ENCODE measurements at regions not wholly inside any gene's neighbourhood (a gene's known extent, or its start where the extent isn't known, plus 50 kb on each side); places are given as distances from the start of the nearest gene placed in this dataset.

DNA sequence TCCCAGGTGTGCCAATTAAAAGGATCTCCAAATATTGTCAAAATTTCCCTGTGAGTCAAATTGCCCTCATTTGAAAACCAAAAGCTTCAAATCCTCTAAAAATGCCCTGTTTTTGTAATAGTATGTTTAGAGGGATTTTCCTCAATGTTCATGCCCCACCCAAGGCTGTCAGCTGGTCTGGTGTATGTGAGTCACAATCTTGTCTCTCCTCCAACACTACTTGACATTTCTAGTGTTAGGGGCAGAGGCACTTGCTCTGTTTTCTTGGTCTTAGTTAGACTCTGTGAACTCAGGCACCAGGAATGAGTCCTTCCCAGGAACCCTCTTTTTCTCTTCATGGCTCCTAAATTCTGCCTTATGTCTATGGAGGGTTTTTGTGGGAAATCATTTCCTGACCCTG is 634.8 kb downstream of the KCNJ2 start:
- no peaks in the 10 kb centered on the region for H3K36me3 ChIP-seq (ENCODE audit: control insufficient read depth in 2 of 2, extremely low read depth in 1 of 2, insufficient read depth in 2 of 2, low read length in 2 of 2)
- FAIRE-seq (no peak), DNase-seq (ENCODE audit: low read depth, low spot score) (no peak)
- no peak overlapping the region for H3K4me3 ChIP-seq (replicated peaks in 1 of 3; ENCODE audit: insufficient read depth in 1 of 3, low read depth in 1 of 3, low read length in 3 of 3)
- H3K9me3 ChIP-seq (replicated peaks; ENCODE audit: control insufficient read depth, insufficient read depth, low read length), result no peaks in the 10 kb centered on the region
- H2AFZ ChIP-seq (ENCODE audit: low read depth, low read length), result no peak overlapping the region
- H4K20me1 ChIP-seq (replicated peaks; ENCODE audit: control insufficient read depth, extremely low read depth, insufficient read depth, low read length), result no peaks in the 10 kb centered on the region
- dilution Hi-C loops (cut with MboI; ENCODE audit: extremely low pct_ligation_motif_present, low sequenced_read_pairs), result no loop called here
- intact Hi-C loops (cut with micrococcal nuclease), result no loop called here
- H3K27ac ChIP-seq (ENCODE audit: insufficient read depth, low read depth, low read length), result no peak overlapping the region
- H3K4me2 ChIP-seq (ENCODE audit: insufficient read depth, low read length), result no peak overlapping the region
- TF ChIP-seq GATA2 (IDR thresholded peaks at IDR 0.05; ENCODE audit: insufficient read depth, insufficient read length, low read depth, low read length) (no peak), EZH2 (IDR thresholded peaks at IDR 0.05; ENCODE audit: borderline replicate concordance, low read depth, low read length, severe bottlenecking) (no peak), FOS (IDR thresholded peaks at IDR 0.05; ENCODE audit: borderline replicate concordance, insufficient read depth, low read length) (no peak)
- TF ChIP-seq, protein P1, sequence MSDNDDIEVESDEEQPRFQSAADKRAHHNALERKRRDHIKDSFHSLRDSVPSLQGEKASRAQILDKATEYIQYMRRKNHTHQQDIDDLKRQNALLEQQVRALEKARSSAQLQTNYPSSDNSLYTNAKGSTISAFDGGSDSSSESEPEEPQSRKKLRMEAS (IDR thresholded peaks at IDR 0.05; ENCODE audit: insufficient read depth, insufficient read length), result no peak
- no TSS peak for BruUV-seq (replicated peaks)
- ChIA-PET POLR2A (no interaction called here), CTCF (no interaction called here)
- H3K79me2 ChIP-seq (ENCODE audit: control insufficient read depth, insufficient read depth, low read length), result no peaks in the 10 kb centered on the region
- no peaks in the 10 kb centered on the region for H3K4me1 ChIP-seq (ENCODE audit: control insufficient read depth, extremely low read depth, insufficient read depth, low read length)
- no peak overlapping the region for H3K9ac ChIP-seq (replicated peaks; ENCODE audit: extremely low read depth, insufficient read depth, low read length)
- no peaks in the 10 kb centered on the region for H3K27me3 ChIP-seq (ENCODE audit: control insufficient read depth in 2 of 2, insufficient read depth in 2 of 2, low read length in 2 of 2)
- no peaks in the 10 kb centered on the region for H3K9me1 ChIP-seq (replicated peaks; ENCODE audit: control insufficient read depth, extremely low read depth, insufficient read depth, low read length)

GRCh38 chr17:70808596-70808995 is 639.3 kb downstream of the KCNJ2 start:
- H3K4me2 ChIP-seq (ENCODE audit: insufficient read depth, low read length), result no peak overlapping the region
- H3K4me1 ChIP-seq (ENCODE audit: control insufficient read depth, extremely low read depth, insufficient read depth, low read length), result no peaks in the 10 kb centered on the region
- intact Hi-C loops (cut with micrococcal nuclease), result no loop called here
- TF ChIP-seq MYC (IDR thresholded peaks at IDR 0.05; ENCODE audit: low read depth, low read length) (no peak), FOS (IDR thresholded peaks at IDR 0.05; ENCODE audit: borderline replicate concordance, insufficient read depth, low read length) (no peak), JUN (IDR thresholded peaks at IDR 0.05; ENCODE audit: borderline replicate concordance, insufficient read depth, insufficient read length, low read depth) (no peak), POLR2AphosphoS5 (IDR thresholded peaks at IDR 0.05; ENCODE audit: insufficient read depth, low read depth, low read length) (no peak), GATA2 (IDR thresholded peaks at IDR 0.05; ENCODE audit: insufficient read depth, insufficient read length, low read depth, low read length) (no peak), EZH2 (IDR thresholded peaks at IDR 0.05; ENCODE audit: borderline replicate concordance, low read depth, low read length, severe bottlenecking) (no peak), POLR2A (IDR thresholded peaks at IDR 0.05; ENCODE audit: low read depth, low read length) (no peak)
- TF ChIP-seq, protein P2, sequence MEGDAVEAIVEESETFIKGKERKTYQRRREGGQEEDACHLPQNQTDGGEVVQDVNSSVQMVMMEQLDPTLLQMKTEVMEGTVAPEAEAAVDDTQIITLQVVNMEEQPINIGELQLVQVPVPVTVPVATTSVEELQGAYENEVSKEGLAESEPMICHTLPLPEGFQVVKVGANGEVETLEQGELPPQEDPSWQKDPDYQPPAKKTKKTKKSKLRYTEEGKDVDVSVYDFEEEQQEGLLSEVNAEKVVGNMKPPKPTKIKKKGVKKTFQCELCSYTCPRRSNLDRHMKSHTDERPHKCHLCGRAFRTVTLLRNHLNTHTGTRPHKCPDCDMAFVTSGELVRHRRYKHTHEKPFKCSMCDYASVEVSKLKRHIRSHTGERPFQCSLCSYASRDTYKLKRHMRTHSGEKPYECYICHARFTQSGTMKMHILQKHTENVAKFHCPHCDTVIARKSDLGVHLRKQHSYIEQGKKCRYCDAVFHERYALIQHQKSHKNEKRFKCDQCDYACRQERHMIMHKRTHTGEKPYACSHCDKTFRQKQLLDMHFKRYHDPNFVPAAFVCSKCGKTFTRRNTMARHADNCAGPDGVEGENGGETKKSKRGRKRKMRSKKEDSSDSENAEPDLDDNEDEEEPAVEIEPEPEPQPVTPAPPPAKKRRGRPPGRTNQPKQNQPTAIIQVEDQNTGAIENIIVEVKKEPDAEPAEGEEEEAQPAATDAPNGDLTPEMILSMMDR (IDR thresholded peaks at IDR 0.05; ENCODE audit: extremely low read depth in 1 of 2, insufficient read depth in 1 of 2, low read depth in 1 of 2, low read length in 2 of 2), result no peak
- TF ChIP-seq, protein P1 (IDR thresholded peaks at IDR 0.05; ENCODE audit: insufficient read depth, insufficient read length), result no peak
- no peaks in the 10 kb centered on the region for H3K27me3 ChIP-seq (ENCODE audit: control insufficient read depth in 2 of 2, insufficient read depth in 2 of 2, low read length in 2 of 2)
- peaks cover 3% of the 10 kb centered on the region for H3K9me3 ChIP-seq (replicated peaks; ENCODE audit: control insufficient read depth, insufficient read depth, low read length)
- FAIRE-seq (no peak), DNase-seq (ENCODE audit: low read depth, low spot score) (no peak)
- POLR2A ChIA-PET, result no interaction called here
- no peaks in the 10 kb centered on the region for H3K9me1 ChIP-seq (replicated peaks; ENCODE audit: control insufficient read depth, extremely low read depth, insufficient read depth, low read length)
- H3K9ac ChIP-seq (replicated peaks; ENCODE audit: extremely low read depth, insufficient read depth, low read length), result no peak overlapping the region
- dilution Hi-C loops (cut with MboI; ENCODE audit: extremely low pct_ligation_motif_present, low sequenced_read_pairs), result no loop called here
- H4K20me1 ChIP-seq (replicated peaks; ENCODE audit: control insufficient read depth, extremely low read depth, insufficient read depth, low read length), result no peaks in the 10 kb centered on the region
- no peak overlapping the region for H2AFZ ChIP-seq (ENCODE audit: low read depth, low read length)
- no TSS peak for BruUV-seq (replicated peaks)
- no peaks in the 10 kb centered on the region for H3K36me3 ChIP-seq (ENCODE audit: control insufficient read depth in 2 of 2, extremely low read depth in 1 of 2, insufficient read depth in 2 of 2, low read length in 2 of 2)
- H3K79me2 ChIP-seq (ENCODE audit: control insufficient read depth, insufficient read depth, low read length), result no peaks in the 10 kb centered on the region
- H3K27ac ChIP-seq (ENCODE audit: insufficient read depth, low read depth, low read length), result no peak overlapping the region
- no peak overlapping the region for H3K4me3 ChIP-seq (replicated peaks in 1 of 3; ENCODE audit: insufficient read depth in 1 of 3, low read depth in 1 of 3, low read length in 3 of 3)
- CTCF ChIA-PET, result no interaction called here

Data from endothelial cell of umbilical vein (primary cell).